ENCODE measurements at regions not wholly inside any gene's neighbourhood (a gene's known extent, or its start where the extent isn't known, plus 50 kb on each side); places are given as distances from the start of the nearest gene placed in this dataset.

DNA sequence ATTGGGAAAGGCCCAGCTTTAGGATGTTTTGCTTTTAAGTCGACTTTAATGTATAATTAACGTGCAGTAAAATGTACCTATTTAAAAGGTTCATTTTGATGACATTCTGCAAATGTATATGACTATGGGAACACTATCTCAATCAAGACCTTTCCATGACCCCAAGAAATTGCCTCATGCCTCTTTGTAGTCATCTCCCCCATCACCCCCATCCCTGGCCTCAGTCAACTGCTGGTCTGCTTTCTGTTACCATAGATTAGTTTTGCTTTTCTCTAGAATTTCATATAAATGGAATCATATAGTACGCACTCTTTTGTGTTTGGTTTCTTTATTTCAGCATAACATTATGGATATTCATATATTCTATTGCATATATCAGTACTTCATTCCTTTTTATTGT is 80.7 kb upstream of the C9orf72 start:
- TF ChIP-seq MYC (IDR thresholded peaks at IDR 0.05; ENCODE audit: low read depth, low read length) (no peak), FOS (IDR thresholded peaks at IDR 0.05; ENCODE audit: borderline replicate concordance, insufficient read depth, low read length) (no peak), POLR2AphosphoS5 (IDR thresholded peaks at IDR 0.05; ENCODE audit: insufficient read depth, low read depth, low read length) (no peak), EZH2 (IDR thresholded peaks at IDR 0.05; ENCODE audit: borderline replicate concordance, low read depth, low read length, severe bottlenecking) (no peak)
- TF ChIP-seq, protein P1, sequence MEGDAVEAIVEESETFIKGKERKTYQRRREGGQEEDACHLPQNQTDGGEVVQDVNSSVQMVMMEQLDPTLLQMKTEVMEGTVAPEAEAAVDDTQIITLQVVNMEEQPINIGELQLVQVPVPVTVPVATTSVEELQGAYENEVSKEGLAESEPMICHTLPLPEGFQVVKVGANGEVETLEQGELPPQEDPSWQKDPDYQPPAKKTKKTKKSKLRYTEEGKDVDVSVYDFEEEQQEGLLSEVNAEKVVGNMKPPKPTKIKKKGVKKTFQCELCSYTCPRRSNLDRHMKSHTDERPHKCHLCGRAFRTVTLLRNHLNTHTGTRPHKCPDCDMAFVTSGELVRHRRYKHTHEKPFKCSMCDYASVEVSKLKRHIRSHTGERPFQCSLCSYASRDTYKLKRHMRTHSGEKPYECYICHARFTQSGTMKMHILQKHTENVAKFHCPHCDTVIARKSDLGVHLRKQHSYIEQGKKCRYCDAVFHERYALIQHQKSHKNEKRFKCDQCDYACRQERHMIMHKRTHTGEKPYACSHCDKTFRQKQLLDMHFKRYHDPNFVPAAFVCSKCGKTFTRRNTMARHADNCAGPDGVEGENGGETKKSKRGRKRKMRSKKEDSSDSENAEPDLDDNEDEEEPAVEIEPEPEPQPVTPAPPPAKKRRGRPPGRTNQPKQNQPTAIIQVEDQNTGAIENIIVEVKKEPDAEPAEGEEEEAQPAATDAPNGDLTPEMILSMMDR (IDR thresholded peaks at IDR 0.05; ENCODE audit: extremely low read depth in 1 of 2, insufficient read depth in 1 of 2, low read depth in 1 of 2, low read length in 2 of 2): no peak
